HCT116 (cell line): ENCODE measurements at regions not wholly inside any gene's neighbourhood (a gene's known extent, or its start where the extent isn't known, plus 50 kb on each side); places are given as distances from the start of the nearest gene placed in this dataset.

Experiments
- ATAC-seq: fragments of 200-7000 bp; cut with Tn5 transposase; 2 replicates; pipeline ENCODE4 v1.9.1; 2020; ENCODE audit warnings: mild to moderate bottlenecking, moderate library complexity
- BruUV-seq: library from RNA; stranded (reverse); fragments of 400-500 nt; replicated peaks from 2 replicates; lab custom pipeline; 2021; lab: Mats Ljungman, UMichigan
- CTCF ChIA-PET: fragments of 300-600 bp; sonication (Branson Sonifier 250); formaldehyde crosslinking; loops from one replicate; lab custom pipeline; 2021; ENCODE audit warnings: antibody characterized with exemption; lab: Charles Lee
- POLR2A ChIA-PET: fragments of 300-600, 350-600 bp; sonication (Branson Sonifier 250); formaldehyde crosslinking; loops from one replicate; lab custom pipeline; 2021; ENCODE audit warnings: antibody characterized with exemption; lab: Charles Lee
- RAD21 ChIA-PET, 2 experiments: fragments of 300-600 bp; sonication (Branson Sonifier 250); formaldehyde crosslinking; loops; one replicate each; lab custom pipeline; 2023; ENCODE audit warnings: low total read pairs in 2 of 2; ENCODE audit not compliant: uncharacterized antibody in 2 of 2, unreplicated experiment in 2 of 2, low non-redundant PET in 1 of 2; lab: Charles Lee
- DNase-seq: peaks from one replicate; pipeline ENCODE4 v3.0.0-alpha.2; 2010; ENCODE audit warnings: low read depth, low spot score
- H2AFZ ChIP-seq: fragments of 200-600 bp; shearing (Covaris generic), sonication (generic); 2 replicates; pipeline ENCODE4 v1.6.1; 2017; ENCODE audit warnings: low read depth, mixed run types, mixed read lengths, antibody characterized with exemption, low read length; ENCODE audit not compliant: poor library complexity, severe bottlenecking
- H3K27ac ChIP-seq: 2 replicates; pipeline ENCODE4 v1.5.1; 2012; ENCODE audit warnings: low read depth, low read length
- H3K27me3 ChIP-seq: fragments of 200-600 bp; sonication (generic); 2 replicates; pipeline ENCODE4 v1.6.1; 2016; ENCODE audit warnings: mixed run types, low read length, mixed read lengths; ENCODE audit not compliant: insufficient read depth
- H3K36me3 ChIP-seq, 2 experiments: fragments of 200-500 bp in 1 of 2; fragments of 200-600 bp in 1 of 2; sonication (Bioruptor generic) in 1 of 2; sonication (generic) in 1 of 2; 2 replicates each; pipeline versions ENCODE4 v1.5.1 to v1.6.1; 2014 to 2016; ENCODE audit warnings: low read length in 2 of 2, inconsistent platforms in 1 of 2, mixed read lengths in 1 of 2, mixed run types in 1 of 2; ENCODE audit not compliant: insufficient read depth in 2 of 2, control insufficient read depth in 1 of 2
- H3K4me1 ChIP-seq, 2 experiments: fragments of 200-600 bp in 1 of 2; sonication (generic) in 1 of 2; 2 replicates each; pipeline versions ENCODE4 v1.5.1 to v1.6.1; 2012 to 2017; ENCODE audit warnings: low read length in 2 of 2, inconsistent platforms in 1 of 2, mild to moderate bottlenecking in 1 of 2, mixed read lengths in 1 of 2, mixed run types in 1 of 2, moderate library complexity in 1 of 2; ENCODE audit not compliant: insufficient read depth in 2 of 2, control insufficient read depth in 1 of 2
- H3K4me2 ChIP-seq: fragments of 200-600 bp; sonication (generic); 2 replicates; pipeline ENCODE4 v1.6.1; 2017; ENCODE audit warnings: mixed run types, low read length, mixed read lengths
- H3K4me3 ChIP-seq, 2 experiments: fragments of 200-600 bp in 1 of 2; sonication (generic) in 1 of 2; replicated peaks in 1 of 2; 2 replicates each; pipeline ENCODE4 v1.5.1; 2011 to 2016; ENCODE audit warnings: low read length in 2 of 2, control low read depth in 1 of 2, low read depth in 1 of 2, mild to moderate bottlenecking in 1 of 2, mixed read lengths in 1 of 2, mixed run types in 1 of 2
- H3K79me2 ChIP-seq: fragments of 200-600 bp; sonication (generic); 2 replicates; pipeline ENCODE4 v1.6.1; 2017; ENCODE audit warnings: mild to moderate bottlenecking, mixed run types, low read length, moderate library complexity, mixed read lengths; ENCODE audit not compliant: insufficient read depth
- H3K9ac ChIP-seq: fragments of 200-600 bp; sonication (generic); 2 replicates; pipeline ENCODE4 v1.6.1; 2016; ENCODE audit warnings: low read length, mixed read lengths
- H3K9me2 ChIP-seq: fragments of 200-600 bp; sonication (generic), shearing (Covaris generic); 2 replicates; pipeline ENCODE4 v1.6.1; 2017; ENCODE audit warnings: mixed run types, mild to moderate bottlenecking, moderate library complexity; ENCODE audit not compliant: insufficient read depth
- H3K9me3 ChIP-seq, 2 experiments: fragments of 200-500 bp in 1 of 2; fragments of 200-600 bp in 1 of 2; sonication (Bioruptor generic) in 1 of 2; sonication (generic) in 1 of 2; 2 replicates each; pipeline ENCODE4 v1.6.1; 2014 to 2017; ENCODE audit warnings: low read length in 2 of 2, mixed read lengths in 2 of 2, inconsistent platforms in 1 of 2, low read depth in 1 of 2, mild to moderate bottlenecking in 1 of 2, mixed run types in 1 of 2, moderate library complexity in 1 of 2; ENCODE audit not compliant: control insufficient read depth in 1 of 2, insufficient read depth in 1 of 2
- H4K20me1 ChIP-seq: fragments of 200-600 bp; sonication (generic), shearing (Covaris generic); 2 replicates; pipeline ENCODE4 v1.6.1; 2017; ENCODE audit warnings: mixed run types, mild to moderate bottlenecking, moderate library complexity; ENCODE audit not compliant: insufficient read depth
- ATF3 ChIP-seq: IDR thresholded peaks from 2 replicates; pipeline ENCODE4 v1.6.1; 2012
- CBX3 ChIP-seq: IDR thresholded peaks from 2 replicates; pipeline ENCODE4 v1.6.1; 2012; ENCODE audit warnings: low read depth
- CTCF ChIP-seq, 3 experiments: fragments of 200-600 bp in 1 of 3; sonication (generic) in 1 of 3; IDR thresholded peaks in 2 of 3; conservative IDR thresholded peaks in 1 of 3; 2 replicates each; pipeline ENCODE4 v1.5.1; 2012 to 2017; ENCODE audit warnings: low read depth in 2 of 3, low read length in 2 of 3, antibody characterized with exemption in 1 of 3, borderline replicate concordance in 1 of 3, control low read depth in 1 of 3, mild to moderate bottlenecking in 1 of 3, mixed read lengths in 1 of 3, mixed run types in 1 of 3, moderate library complexity in 1 of 3; ENCODE audit not compliant: insufficient read depth in 1 of 3
- ELF1 ChIP-seq: IDR thresholded peaks from 2 replicates; pipeline ENCODE4 v1.6.1; 2012; ENCODE audit warnings: low read depth, borderline replicate concordance
- FOSL1 ChIP-seq: IDR thresholded peaks from 2 replicates; pipeline ENCODE4 v1.6.1; 2012; ENCODE audit warnings: low read depth
- POLR2AphosphoS5 ChIP-seq: IDR thresholded peaks from 2 replicates; pipeline ENCODE4 v1.6.1; 2011; ENCODE audit warnings: mild to moderate bottlenecking, low read depth, low read length, moderate library complexity
- RAD21 ChIP-seq: IDR thresholded peaks from 2 replicates; pipeline ENCODE4 v1.6.1; 2012; ENCODE audit warnings: low read depth, mild to moderate bottlenecking
- SIN3A ChIP-seq: IDR thresholded peaks from 2 replicates; pipeline ENCODE4 v1.6.1; 2012; ENCODE audit warnings: low read depth
- SP1 ChIP-seq: IDR thresholded peaks from 2 replicates; pipeline ENCODE4 v1.6.1; 2012; ENCODE audit warnings: low read depth
- SRF ChIP-seq: IDR thresholded peaks from 2 replicates; pipeline ENCODE4 v1.6.1; 2012; ENCODE audit warnings: low read depth
- YY1 ChIP-seq: IDR thresholded peaks from 2 replicates; pipeline ENCODE4 v1.6.1; 2011; ENCODE audit warnings: low read length, low read depth, moderate library complexity, mild to moderate bottlenecking; ENCODE audit not compliant: insufficient replicate concordance; ENCODE audit errors: extremely low read depth
- ZFX ChIP-seq: fragments of 450-650 bp; IDR thresholded peaks from 2 replicates; pipeline ENCODE4 v1.6.1; 2017
- ZNF274 ChIP-seq: fragments of 200-500 bp; sonication (Bioruptor generic); IDR thresholded peaks from 2 replicates; pipeline ENCODE4 v1.6.1; 2014; ENCODE audit warnings: mild to moderate bottlenecking, low read depth, low read length, inconsistent platforms
- intact Hi-C: fragments of 100-400 bp; cut with micrococcal nuclease; formaldehyde crosslinking; loops from 2 replicates; pipeline ENCODE4 v1.10.0; 2022
- TF ChIP-seq, protein P1 (sequence below): IDR thresholded peaks from 2 replicates; pipeline ENCODE4 v1.6.1; 2012

DNA sequence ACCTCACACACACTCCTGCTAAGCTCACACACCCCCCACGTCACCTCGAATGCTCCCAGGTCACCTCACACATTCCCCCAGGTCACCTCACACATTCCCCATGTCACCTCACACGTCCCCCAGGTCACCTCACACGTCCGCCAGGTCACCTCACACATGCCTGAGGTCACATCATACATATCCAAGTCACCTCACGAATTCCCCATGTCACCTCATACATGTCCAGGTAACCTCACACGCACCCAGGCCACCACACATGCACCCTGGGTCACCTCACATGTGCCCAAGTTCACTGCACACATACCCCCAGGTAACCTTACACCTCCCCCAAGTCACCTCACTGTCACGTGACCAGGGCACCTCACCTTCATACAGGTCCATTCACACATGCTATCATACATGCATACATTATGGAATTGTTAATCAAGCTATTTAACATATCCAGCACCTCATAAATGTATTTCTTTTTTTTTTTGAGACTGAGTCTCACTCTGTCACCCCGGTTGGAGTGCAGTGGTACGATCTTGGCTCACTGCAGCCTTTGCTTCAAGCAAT, 640.3 kb downstream of the TMEM121 start:
- Histone ChIP-seq H3K4me1 (no peaks in the 10 kb centered on the region), H3K79me2 (no peaks in the 10 kb centered on the region), H3K36me3 (no peaks in the 10 kb centered on the region), H3K9ac (no peak overlapping the region), H3K9me2 (no peaks in the 10 kb centered on the region), H3K4me2 (no peak overlapping the region), H3K4me3 (no peak overlapping the region), H3K27ac (no peak overlapping the region), H2AFZ (no peak overlapping the region), H4K20me1 (no peaks in the 10 kb centered on the region), H3K27me3 (no peaks in the 10 kb centered on the region), H3K9me3 (peaks cover 0 to 8% of the 10 kb centered on the region in 2 experiments; a peak in 1 of 4 replicates)
- ChIA-PET CTCF (no interaction called here), RAD21 (no interaction called here), POLR2A (no interaction called here)
- ATAC-seq (no peak), DNase-seq (no peak)
- no peak for TF ChIP-seq POLR2AphosphoS5
- TF ChIP-seq ATF3 = no peak
- TF ChIP-seq ZNF274 = no peak
- no peak for TF ChIP-seq CTCF (IDR thresholded peaks at IDR 0.05 in 2 of 3, conservative IDR thresholded peaks at IDR 0.05 in 1 of 3; ENCODE audit: borderline replicate concordance in 1 of 3, insufficient read depth in 1 of 3, low read depth in 2 of 3, low read length in 2 of 3)
- TF ChIP-seq, protein P1, sequence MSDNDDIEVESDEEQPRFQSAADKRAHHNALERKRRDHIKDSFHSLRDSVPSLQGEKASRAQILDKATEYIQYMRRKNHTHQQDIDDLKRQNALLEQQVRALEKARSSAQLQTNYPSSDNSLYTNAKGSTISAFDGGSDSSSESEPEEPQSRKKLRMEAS = no peak
- no peak for TF ChIP-seq SIN3A
- TF ChIP-seq YY1 = no peak
- no peak for TF ChIP-seq SP1
- no peak for TF ChIP-seq ELF1
- TF ChIP-seq RAD21 = no peak
- no peak for TF ChIP-seq FOSL1
- no peak for TF ChIP-seq ZFX
- TF ChIP-seq CBX3 = no peak
- TF ChIP-seq SRF = no peak
- intact Hi-C loops = no loop called here
- no TSS peak for BruUV-seq
